ENCODE measurements at regions not wholly inside any gene's neighbourhood (a gene's known extent, or its start where the extent isn't known, plus 50 kb on each side); places are given as distances from the start of the nearest gene placed in this dataset.

DNA sequence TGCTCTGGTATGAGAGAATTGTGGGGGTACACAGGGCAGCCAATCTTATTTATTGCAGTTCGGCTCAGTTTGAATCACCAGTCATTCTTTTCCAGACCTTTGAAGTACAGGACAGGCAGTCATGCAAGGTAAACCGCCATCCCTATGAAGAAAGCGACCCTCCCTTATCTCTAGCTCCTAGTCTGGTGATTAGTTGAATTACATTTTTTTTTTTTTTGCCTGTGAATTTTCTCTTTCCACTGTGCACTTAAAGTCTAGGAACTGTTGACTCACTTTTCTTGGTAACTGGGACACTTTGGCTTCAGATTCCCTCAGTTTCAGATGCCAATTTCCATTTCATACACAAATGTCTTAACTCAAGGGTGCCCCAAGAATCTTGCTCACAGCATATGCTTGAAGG, 82.4 kb upstream of the FAM9C start:
- TF ChIP-seq, protein P1, sequence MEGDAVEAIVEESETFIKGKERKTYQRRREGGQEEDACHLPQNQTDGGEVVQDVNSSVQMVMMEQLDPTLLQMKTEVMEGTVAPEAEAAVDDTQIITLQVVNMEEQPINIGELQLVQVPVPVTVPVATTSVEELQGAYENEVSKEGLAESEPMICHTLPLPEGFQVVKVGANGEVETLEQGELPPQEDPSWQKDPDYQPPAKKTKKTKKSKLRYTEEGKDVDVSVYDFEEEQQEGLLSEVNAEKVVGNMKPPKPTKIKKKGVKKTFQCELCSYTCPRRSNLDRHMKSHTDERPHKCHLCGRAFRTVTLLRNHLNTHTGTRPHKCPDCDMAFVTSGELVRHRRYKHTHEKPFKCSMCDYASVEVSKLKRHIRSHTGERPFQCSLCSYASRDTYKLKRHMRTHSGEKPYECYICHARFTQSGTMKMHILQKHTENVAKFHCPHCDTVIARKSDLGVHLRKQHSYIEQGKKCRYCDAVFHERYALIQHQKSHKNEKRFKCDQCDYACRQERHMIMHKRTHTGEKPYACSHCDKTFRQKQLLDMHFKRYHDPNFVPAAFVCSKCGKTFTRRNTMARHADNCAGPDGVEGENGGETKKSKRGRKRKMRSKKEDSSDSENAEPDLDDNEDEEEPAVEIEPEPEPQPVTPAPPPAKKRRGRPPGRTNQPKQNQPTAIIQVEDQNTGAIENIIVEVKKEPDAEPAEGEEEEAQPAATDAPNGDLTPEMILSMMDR (IDR thresholded peaks at IDR 0.05; ENCODE audit: unreplicated experiment): no peak
- Mint-ChIP-seq H3K4me1 (ENCODE audit: unreplicated experiment) (peaks cover 4% of the 10 kb centered on the region), H3K27ac (ENCODE audit: unreplicated experiment) (no peak overlapping the region), H3K9me3 (ENCODE audit: unreplicated experiment) (no peaks in the 10 kb centered on the region), H3K36me3 (ENCODE audit: low read depth, unreplicated experiment) (no peaks in the 10 kb centered on the region), H3K4me3 (ENCODE audit: unreplicated experiment) (no peak overlapping the region), H3K27me3 (ENCODE audit: unreplicated experiment) (no peaks in the 10 kb centered on the region)
- no peak for DNase-seq (ENCODE audit: low spot score)

DNA sequence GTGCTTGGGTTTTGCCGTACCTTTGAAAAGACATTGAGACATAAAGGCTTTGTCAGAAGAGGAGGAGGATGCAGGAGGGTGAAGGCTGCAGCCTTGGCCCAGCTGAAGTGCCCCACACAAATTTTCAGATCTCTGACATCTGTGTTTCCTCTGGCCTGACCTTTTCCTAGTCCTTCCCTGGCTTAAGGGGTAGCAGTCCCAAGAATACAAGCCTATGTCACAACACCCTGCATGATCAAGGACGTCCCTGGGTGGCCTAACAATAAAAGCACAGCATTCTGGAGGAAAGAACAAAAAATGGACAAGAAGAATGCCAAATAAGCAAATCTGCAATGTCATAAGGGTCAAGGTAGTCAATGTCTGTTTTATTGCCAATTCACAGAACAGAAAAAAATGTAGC, 80.8 kb upstream of the FAM9C start:
- Mint-ChIP-seq H3K27me3 (ENCODE audit: unreplicated experiment) (no peaks in the 10 kb centered on the region), H3K4me3 (ENCODE audit: unreplicated experiment) (no peak overlapping the region), H3K27ac (ENCODE audit: unreplicated experiment) (no peak overlapping the region), H3K36me3 (ENCODE audit: low read depth, unreplicated experiment) (no peaks in the 10 kb centered on the region), H3K9me3 (ENCODE audit: unreplicated experiment) (no peaks in the 10 kb centered on the region), H3K4me1 (ENCODE audit: unreplicated experiment) (peaks cover 4% of the 10 kb centered on the region)
- DNase-seq (ENCODE audit: low spot score): no peak
- TF ChIP-seq, protein P1 (IDR thresholded peaks at IDR 0.05; ENCODE audit: unreplicated experiment): no peak

DNA sequence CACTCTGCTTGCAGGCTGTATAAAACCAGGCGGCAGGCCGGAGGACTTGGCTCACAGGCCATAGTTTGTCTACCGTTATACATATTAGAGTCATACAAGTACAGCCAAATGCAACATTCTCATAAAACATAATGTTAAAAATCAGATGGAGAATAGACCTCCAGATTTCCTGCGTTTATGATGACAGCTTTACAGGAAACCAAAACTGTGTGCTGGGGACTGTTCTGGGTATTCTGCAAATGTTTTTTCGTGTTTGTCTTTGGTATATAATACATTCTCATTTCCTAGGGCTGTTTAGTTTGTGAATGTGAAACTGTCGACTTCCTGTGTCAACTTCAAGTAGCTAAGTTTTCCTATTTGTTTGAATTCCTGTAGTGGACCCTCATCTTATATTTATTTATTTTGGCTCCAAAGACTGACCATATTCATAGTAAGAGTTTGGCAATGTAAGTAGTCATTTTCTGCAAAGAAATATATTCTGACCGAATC, 79.5 kb upstream of the FAM9C start:
- no peaks in the 10 kb centered on the region for H3K9me3 Mint-ChIP-seq (ENCODE audit: unreplicated experiment)
- TF ChIP-seq, protein P1 (IDR thresholded peaks at IDR 0.05; ENCODE audit: unreplicated experiment): no peak
- H3K27ac Mint-ChIP-seq (ENCODE audit: unreplicated experiment): no peak overlapping the region
- no peaks in the 10 kb centered on the region for H3K36me3 Mint-ChIP-seq (ENCODE audit: low read depth, unreplicated experiment)
- H3K27me3 Mint-ChIP-seq (ENCODE audit: unreplicated experiment): no peaks in the 10 kb centered on the region
- no peak for DNase-seq (ENCODE audit: low spot score)
- H3K4me1 Mint-ChIP-seq (ENCODE audit: unreplicated experiment): peaks cover 4% of the 10 kb centered on the region
- no peak overlapping the region for H3K4me3 Mint-ChIP-seq (ENCODE audit: unreplicated experiment)

DNA sequence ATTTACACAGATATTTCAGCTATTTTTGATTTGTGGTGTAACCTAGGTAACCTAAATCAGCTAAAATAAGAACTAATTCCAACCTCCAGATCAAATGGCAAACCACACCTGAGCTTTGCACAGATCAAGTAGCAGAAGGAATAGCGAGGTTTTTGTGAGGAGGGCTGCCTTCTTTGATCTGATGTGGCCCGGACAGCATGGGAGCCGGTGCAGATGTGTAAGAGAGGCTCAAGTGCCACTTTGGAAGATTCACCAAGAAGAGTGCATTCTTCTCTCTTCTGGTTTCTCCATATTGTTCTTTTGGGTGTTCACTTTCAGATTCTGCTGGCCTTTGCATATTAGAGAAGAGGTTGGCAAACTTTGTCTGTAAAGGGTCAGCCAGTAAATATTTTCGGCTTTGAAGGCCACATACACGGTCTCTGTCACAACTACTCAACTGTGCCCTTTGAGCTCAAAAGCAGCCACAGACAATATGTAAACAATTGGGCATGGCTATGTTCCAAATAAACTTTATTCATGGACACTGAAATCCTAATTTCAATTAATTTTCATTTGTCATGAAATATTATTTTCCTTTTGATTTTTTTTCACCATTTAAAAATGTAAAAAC, 78.9 kb upstream of the FAM9C start:
- Mint-ChIP-seq H3K9me3 (ENCODE audit: unreplicated experiment) (no peaks in the 10 kb centered on the region), H3K4me1 (ENCODE audit: unreplicated experiment) (peaks cover 4% of the 10 kb centered on the region), H3K27me3 (ENCODE audit: unreplicated experiment) (no peaks in the 10 kb centered on the region), H3K4me3 (ENCODE audit: unreplicated experiment) (no peak overlapping the region), H3K36me3 (ENCODE audit: low read depth, unreplicated experiment) (no peaks in the 10 kb centered on the region), H3K27ac (ENCODE audit: unreplicated experiment) (no peak overlapping the region)
- TF ChIP-seq, protein P1 (IDR thresholded peaks at IDR 0.05; ENCODE audit: unreplicated experiment): no peak
- DNase-seq (ENCODE audit: low spot score): no peak

DNA sequence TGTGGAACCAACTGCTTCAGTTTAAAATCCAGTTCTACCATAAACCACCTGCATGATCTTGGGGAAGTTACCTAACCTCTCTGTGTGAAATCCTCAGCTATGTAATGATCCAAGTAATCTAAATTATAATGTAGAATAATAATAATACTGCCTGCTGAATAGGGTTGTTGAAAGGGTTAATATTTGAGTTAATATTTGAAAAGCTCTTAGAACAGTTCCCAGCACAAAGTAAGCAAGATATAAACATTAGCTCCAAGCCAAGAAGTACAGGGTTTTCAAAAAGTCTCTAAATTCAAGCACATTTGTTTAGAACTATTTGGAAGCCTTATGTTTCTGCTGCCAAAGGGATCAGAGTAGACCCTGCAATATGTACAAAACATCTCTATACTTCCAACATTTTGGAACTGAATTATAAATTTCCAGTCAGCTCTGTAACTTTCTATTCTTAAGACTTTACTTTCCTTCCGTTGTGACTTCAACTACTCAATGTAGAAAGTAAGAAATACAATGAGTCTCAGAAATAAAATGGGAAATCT, 76.7 kb upstream of the FAM9C start:
- TF ChIP-seq, protein P1 (IDR thresholded peaks at IDR 0.05; ENCODE audit: unreplicated experiment): no peak
- Mint-ChIP-seq H3K36me3 (ENCODE audit: low read depth, unreplicated experiment) (no peaks in the 10 kb centered on the region), H3K4me3 (ENCODE audit: unreplicated experiment) (no peak overlapping the region), H3K27ac (ENCODE audit: unreplicated experiment) (no peak overlapping the region), H3K9me3 (ENCODE audit: unreplicated experiment) (no peaks in the 10 kb centered on the region), H3K27me3 (ENCODE audit: unreplicated experiment) (no peaks in the 10 kb centered on the region), H3K4me1 (ENCODE audit: unreplicated experiment) (peaks cover 4% of the 10 kb centered on the region)
- no peak for DNase-seq (ENCODE audit: low spot score)

All from endothelial cell (in vitro differentiated cells).